Suprapubic skin (tissue), 4 donors: ENCODE measurements at regions not wholly inside any gene's neighbourhood (a gene's known extent, or its start where the extent isn't known, plus 50 kb on each side); places are given as distances from the start of the nearest gene placed in this dataset.

Experiments
- DNase-seq, 2 donors: peaks; one replicate each; pipeline ENCODE4 v3.0.0-alpha.2; 2019; ENCODE audit warnings: low spot score in 2 of 2
- H3K27ac ChIP-seq: fragments of 200-600 bp; sonication (generic); one replicate; pipeline ENCODE4 v1.5.1; 2019
- H3K27me3 ChIP-seq: fragments of 200-600 bp; sonication (generic); one replicate; pipeline ENCODE4 v1.5.1; 2019
- H3K36me3 ChIP-seq: fragments of 200-600 bp; sonication (generic); one replicate; pipeline ENCODE4 v1.5.1; 2019
- H3K4me1 ChIP-seq: fragments of 200-600 bp; sonication (generic); one replicate; pipeline ENCODE4 v1.5.1; 2019
- H3K4me3 ChIP-seq: fragments of 200-600 bp; sonication (generic); one replicate; pipeline ENCODE4 v1.5.1; 2019; ENCODE audit warnings: mild to moderate bottlenecking
- H3K9me3 ChIP-seq: fragments of 200-600 bp; sonication (generic); one replicate; pipeline ENCODE4 v1.5.1; 2019
- EP300 ChIP-seq: sonication (generic); formaldehyde crosslinking; IDR thresholded peaks from one replicate; pipeline ENCODE4 v1.6.1; 2017; ENCODE audit warnings: antibody characterized with exemption
- POLR2A ChIP-seq, 2 donors: fragments of 450-650 bp; IDR thresholded peaks; one replicate each; pipeline ENCODE4 v1.6.1; 2017; ENCODE audit warnings: antibody characterized with exemption in 2 of 2, mild to moderate bottlenecking in 2 of 2, moderate library complexity in 2 of 2
- POLR2AphosphoS5 ChIP-seq, 3 donors: sonication (generic); formaldehyde crosslinking; IDR thresholded peaks; one replicate each; pipeline ENCODE4 v1.6.1; 2017; ENCODE audit warnings: antibody characterized with exemption in 3 of 3
- WGBS: methylation state at CpG from one replicate; pipeline ENCODE4 v1.1.5; 2018; 5-methylcytosine and 5-hydroxymethylcytosine counted together
- TF ChIP-seq, protein P1 (sequence below), 2 donors: fragments of 200-600 bp in 1 of 2; fragments of 450-650 bp in 1 of 2; sonication (generic) in 1 of 2; IDR thresholded peaks; one replicate each; pipeline ENCODE4 v1.5.1; 2016 to 2019; ENCODE audit warnings: antibody characterized with exemption in 2 of 2, mild to moderate bottlenecking in 1 of 2, moderate library complexity in 1 of 2

DNA sequence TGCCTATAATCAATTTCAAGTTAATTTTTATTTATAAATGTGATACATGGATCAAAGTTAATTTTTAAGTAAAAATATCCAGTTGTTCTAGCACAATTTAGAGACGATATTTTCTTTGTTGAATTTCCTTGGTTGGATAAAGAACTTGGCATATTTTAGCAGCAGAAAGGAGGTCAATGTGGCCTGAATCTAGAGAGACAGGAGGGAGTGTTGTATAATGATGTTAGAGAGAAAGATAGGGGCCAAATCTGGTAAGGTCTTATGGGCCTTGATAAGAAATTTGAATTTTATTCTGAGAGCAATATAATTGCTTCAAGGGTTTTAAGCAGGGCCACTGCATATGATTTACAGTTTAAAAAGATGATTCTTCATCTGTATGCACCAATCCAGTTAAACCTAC lies 79.4 kb upstream of the OGFRL1 start:
- no peak for TF ChIP-seq POLR2AphosphoS5 (IDR thresholded peaks at IDR 0.05)
- no peak for TF ChIP-seq EP300
- H3K4me1 ChIP-seq: no peaks in the 10 kb centered on the region
- DNase-seq: no peak
- no peak overlapping the region for H3K27ac ChIP-seq
- H3K27me3 ChIP-seq: no peaks in the 10 kb centered on the region
- H3K36me3 ChIP-seq: no peaks in the 10 kb centered on the region
- WGBS: 49% methylated on average over 1 of the region's 1 CpG
- no peak overlapping the region for H3K4me3 ChIP-seq
- H3K9me3 ChIP-seq: no peaks in the 10 kb centered on the region

GRCh38 chr6:71209626-71210025 lies 79.0 kb upstream of the OGFRL1 start:
- no peak for DNase-seq
- no peaks in the 10 kb centered on the region for H3K36me3 ChIP-seq
- TF ChIP-seq, protein P1, sequence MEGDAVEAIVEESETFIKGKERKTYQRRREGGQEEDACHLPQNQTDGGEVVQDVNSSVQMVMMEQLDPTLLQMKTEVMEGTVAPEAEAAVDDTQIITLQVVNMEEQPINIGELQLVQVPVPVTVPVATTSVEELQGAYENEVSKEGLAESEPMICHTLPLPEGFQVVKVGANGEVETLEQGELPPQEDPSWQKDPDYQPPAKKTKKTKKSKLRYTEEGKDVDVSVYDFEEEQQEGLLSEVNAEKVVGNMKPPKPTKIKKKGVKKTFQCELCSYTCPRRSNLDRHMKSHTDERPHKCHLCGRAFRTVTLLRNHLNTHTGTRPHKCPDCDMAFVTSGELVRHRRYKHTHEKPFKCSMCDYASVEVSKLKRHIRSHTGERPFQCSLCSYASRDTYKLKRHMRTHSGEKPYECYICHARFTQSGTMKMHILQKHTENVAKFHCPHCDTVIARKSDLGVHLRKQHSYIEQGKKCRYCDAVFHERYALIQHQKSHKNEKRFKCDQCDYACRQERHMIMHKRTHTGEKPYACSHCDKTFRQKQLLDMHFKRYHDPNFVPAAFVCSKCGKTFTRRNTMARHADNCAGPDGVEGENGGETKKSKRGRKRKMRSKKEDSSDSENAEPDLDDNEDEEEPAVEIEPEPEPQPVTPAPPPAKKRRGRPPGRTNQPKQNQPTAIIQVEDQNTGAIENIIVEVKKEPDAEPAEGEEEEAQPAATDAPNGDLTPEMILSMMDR (IDR thresholded peaks at IDR 0.05): no peak
- TF ChIP-seq POLR2AphosphoS5 (IDR thresholded peaks at IDR 0.05) (no peak), POLR2A (IDR thresholded peaks at IDR 0.05) (no peak), EP300 (no peak)
- no peaks in the 10 kb centered on the region for H3K27me3 ChIP-seq
- no peak overlapping the region for H3K4me3 ChIP-seq
- no peaks in the 10 kb centered on the region for H3K9me3 ChIP-seq
- no peaks in the 10 kb centered on the region for H3K4me1 ChIP-seq
- no peak overlapping the region for H3K27ac ChIP-seq

DNA sequence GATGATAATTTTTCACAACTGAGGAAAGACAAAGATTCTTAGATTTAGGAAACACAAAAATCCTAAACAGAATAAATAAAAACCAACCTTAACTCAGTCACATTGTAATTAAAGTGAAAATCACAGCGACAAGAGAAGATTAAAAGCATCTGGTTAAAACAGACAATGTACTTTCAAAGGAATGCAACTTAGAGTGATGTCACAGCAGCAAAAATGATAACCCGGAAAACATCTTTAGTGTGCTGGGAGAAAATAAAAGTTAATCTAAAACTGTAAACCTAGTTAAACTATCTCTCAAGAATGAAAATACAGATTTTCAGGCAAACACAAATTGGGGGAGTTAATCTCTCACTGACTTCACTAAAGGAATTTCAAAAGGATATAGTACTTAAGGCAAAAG lies 76.8 kb upstream of the OGFRL1 start:
- no peak for TF ChIP-seq POLR2A (IDR thresholded peaks at IDR 0.05)
- DNase-seq: no peak
- Histone ChIP-seq H3K4me3 (no peak overlapping the region), H3K27me3 (no peaks in the 10 kb centered on the region), H3K9me3 (no peaks in the 10 kb centered on the region), H3K27ac (no peak overlapping the region), H3K36me3 (no peaks in the 10 kb centered on the region), H3K4me1 (no peaks in the 10 kb centered on the region)
- WGBS: 79% methylated on average over 2 of the region's 2 CpGs

DNA sequence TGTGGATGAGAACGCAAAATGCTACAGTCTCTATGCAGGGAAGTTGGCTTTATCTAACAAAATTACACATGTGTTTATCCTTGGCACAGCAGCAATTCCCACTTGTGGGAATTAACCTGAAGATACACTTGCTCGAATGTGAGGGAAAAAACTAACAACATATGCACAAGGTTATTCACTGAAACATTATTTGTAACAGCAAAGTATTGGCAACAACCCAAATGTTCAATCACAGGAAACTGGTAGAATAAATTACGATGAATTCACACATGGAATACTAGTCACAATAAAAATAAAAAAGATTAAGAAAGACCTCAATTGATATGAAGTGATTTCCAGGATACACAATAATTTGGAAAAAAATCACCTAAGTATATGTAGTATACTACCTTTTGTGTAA lies 68.1 kb upstream of the OGFRL1 start:
- Histone ChIP-seq H3K27ac (no peak overlapping the region), H3K27me3 (no peaks in the 10 kb centered on the region), H3K9me3 (no peaks in the 10 kb centered on the region), H3K4me1 (no peaks in the 10 kb centered on the region), H3K36me3 (no peaks in the 10 kb centered on the region), H3K4me3 (no peak overlapping the region)
- WGBS: 58% methylated on average over 3 of the region's 3 CpGs
- DNase-seq: no peak
- no peak for TF ChIP-seq EP300
- no peak for TF ChIP-seq POLR2A (IDR thresholded peaks at IDR 0.05)
- no peak for TF ChIP-seq POLR2AphosphoS5 (IDR thresholded peaks at IDR 0.05)
- TF ChIP-seq, protein P1 (IDR thresholded peaks at IDR 0.05): no peak

DNA sequence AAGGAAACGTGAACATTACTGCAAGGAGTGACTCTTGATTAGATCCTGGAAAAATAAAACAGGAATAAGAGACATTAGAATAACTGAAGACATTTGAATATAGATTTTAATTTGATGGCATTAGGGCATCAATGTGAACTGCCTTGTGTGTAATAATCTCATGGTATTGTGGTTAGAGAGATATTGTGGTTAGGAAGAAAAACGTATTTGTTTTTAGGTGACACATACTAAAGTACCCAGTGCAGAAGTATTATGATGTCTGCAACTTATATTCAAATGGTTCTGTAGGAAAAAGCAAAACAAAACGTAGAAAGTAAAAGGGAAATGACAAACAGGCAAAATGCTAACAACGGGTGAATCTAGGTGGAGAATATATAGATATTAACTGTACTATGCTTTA lies 65.9 kb upstream of the OGFRL1 start:
- no peak overlapping the region for H3K27ac ChIP-seq
- H3K9me3 ChIP-seq: no peaks in the 10 kb centered on the region
- TF ChIP-seq, protein P1 (IDR thresholded peaks at IDR 0.05): no peak
- TF ChIP-seq EP300 (no peak), POLR2AphosphoS5 (IDR thresholded peaks at IDR 0.05) (no peak), POLR2A (IDR thresholded peaks at IDR 0.05) (no peak)
- DNase-seq: no peak
- 64% methylated on average over 4 of the region's 4 CpGs for WGBS
- no peaks in the 10 kb centered on the region for H3K36me3 ChIP-seq
- H3K4me1 ChIP-seq: no peaks in the 10 kb centered on the region
- no peak overlapping the region for H3K4me3 ChIP-seq
- H3K27me3 ChIP-seq: no peaks in the 10 kb centered on the region

DNA sequence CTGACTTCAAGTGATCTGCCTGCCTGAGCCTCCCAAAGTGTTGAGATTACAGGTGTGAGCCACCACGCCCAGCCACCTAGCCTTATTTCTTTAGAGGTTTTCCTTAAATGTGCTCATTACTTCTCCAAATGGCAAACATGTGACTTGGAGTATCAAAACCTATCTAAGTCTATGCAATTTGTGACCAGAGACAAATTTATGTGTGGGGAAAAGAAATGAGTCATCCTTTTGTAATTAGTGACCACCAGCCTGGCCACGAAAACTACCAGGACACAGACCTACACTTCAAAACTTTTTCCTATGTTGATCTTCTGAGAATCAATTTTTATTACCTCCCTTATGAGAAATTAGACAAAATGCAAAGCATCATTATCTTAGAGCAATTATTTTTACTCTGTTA lies 64.6 kb upstream of the OGFRL1 start:
- H3K4me1 ChIP-seq: no peaks in the 10 kb centered on the region
- H3K4me3 ChIP-seq: no peak overlapping the region
- DNase-seq: no peak
- H3K27ac ChIP-seq: no peak overlapping the region
- H3K9me3 ChIP-seq: no peaks in the 10 kb centered on the region
- no peak for TF ChIP-seq POLR2A (IDR thresholded peaks at IDR 0.05)
- no peak for TF ChIP-seq POLR2AphosphoS5 (IDR thresholded peaks at IDR 0.05)
- no peak for TF ChIP-seq EP300
- TF ChIP-seq, protein P1 (IDR thresholded peaks at IDR 0.05): no peak
- WGBS: 89% methylated on average over 2 of the region's 2 CpGs
- H3K36me3 ChIP-seq: no peaks in the 10 kb centered on the region
- no peaks in the 10 kb centered on the region for H3K27me3 ChIP-seq
